NCI-H2081 (cell line): ENCODE measurements at regions not wholly inside any gene's neighbourhood (a gene's known extent, or its start where the extent isn't known, plus 50 kb on each side); places are given as distances from the start of the nearest gene placed in this dataset.
"Not testable (repeated sequence)": the region's sequence is repeated elsewhere in the genome, so short reads cannot be mapped to it uniquely, and the experiment has no call there.

Experiments
- DNase-seq, 2 experiments: peaks; one replicate each; lab custom pipeline; 2025; lab: John Stamatoyannopoulos, UW

GRCh38 chr6:126976253-126976797 lies 142.1 kb upstream of the RSPO3 start:
- DNase-seq, result no peak

- DNase-seq, result no peak
These were observed 134.7 kb upstream of the RSPO3 start for GRCh38 chr6:126983779-126984178.

- DNase-seq, result not testable (repeated sequence)
These were observed 130.3 kb upstream of the RSPO3 start for GRCh38 chr6:126988125-126988524.

- no peak for DNase-seq
These were observed 117.8 kb upstream of the RSPO3 start for GRCh38 chr6:127000631-127001030.

GRCh38 chr6:127013865-127014264 lies 104.6 kb upstream of the RSPO3 start:
- DNase-seq, result no peak

- DNase-seq, result no peak
These were observed 102.6 kb upstream of the RSPO3 start for GRCh38 chr6:127015858-127016257.

GRCh38 chr6:127019828-127020227 lies 98.6 kb upstream of the RSPO3 start:
- DNase-seq, result no peak

- peak; percentile 60 to 82 for DNase-seq
These were observed 96.2 kb upstream of the RSPO3 start for GRCh38 chr6:127022302-127022701.

- DNase-seq, result peak in 1 of 2 experiments; percentile 6
These were observed 95.3 kb upstream of the RSPO3 start for GRCh38 chr6:127023001-127023778.

- DNase-seq, result no peak
These were observed 92.2 kb upstream of the RSPO3 start for GRCh38 chr6:127026247-127026646.

GRCh38 chr6:127030111-127030510 lies 88.4 kb upstream of the RSPO3 start:
- DNase-seq, result no peak

GRCh38 chr6:127030836-127031235 lies 87.6 kb upstream of the RSPO3 start:
- no peak for DNase-seq

- DNase-seq, result peak; percentile 26 to 36
These were observed 87.0 kb upstream of the RSPO3 start for GRCh38 chr6:127031511-127031910.

GRCh38 chr6:127032971-127033370 lies 85.5 kb upstream of the RSPO3 start:
- no peak for DNase-seq

- no peak for DNase-seq
These were observed 66.8 kb upstream of the RSPO3 start for GRCh38 chr6:127051571-127052260.

GRCh38 chr6:127053032-127053874 lies 65.2 kb upstream of the RSPO3 start:
- DNase-seq, result no peak

GRCh38 chr6:127053875-127054235 lies 64.6 kb upstream of the RSPO3 start:
- no peak for DNase-seq

- no peak for DNase-seq
These were observed 60.4 kb upstream of the RSPO3 start for GRCh38 chr6:127058027-127058426.

GRCh38 chr6:127058936-127059335 lies 59.5 kb upstream of the RSPO3 start:
- no peak for DNase-seq
